Fibroblast of villous mesenchyme (primary cell): ENCODE measurements at regions not wholly inside any gene's neighbourhood (a gene's known extent, or its start where the extent isn't known, plus 50 kb on each side); places are given as distances from the start of the nearest gene placed in this dataset.

Source experiments
- DNase-seq: peaks from one replicate; pipeline ENCODE4 v3.0.0-alpha.2; 2010; ENCODE audit warnings: low read depth
- H3K4me3 ChIP-seq: 2 replicates; pipeline ENCODE4 v1.5.1; 2011; ENCODE audit warnings: low read depth, mild to moderate bottlenecking, low read length
- CTCF ChIP-seq: IDR thresholded peaks from 2 replicates; pipeline ENCODE4 v1.5.1; 2012; ENCODE audit warnings: low read depth, mild to moderate bottlenecking, low read length; ENCODE audit not compliant: insufficient read depth

GRCh38 chr16:27701381-27701780, 151.4 kb downstream of the KATNIP start:
- no peak for TF ChIP-seq CTCF
- no peak for DNase-seq
- no peak overlapping the region for H3K4me3 ChIP-seq

- H3K4me3 ChIP-seq, result no peak overlapping the region
- TF ChIP-seq CTCF, result no peak
- DNase-seq, result no peak
These were observed 153.2 kb downstream of the KATNIP start for GRCh38 chr16:27703121-27703520.

- TF ChIP-seq CTCF, result no peak
- DNase-seq, result peak; percentile 61
- H3K4me3 ChIP-seq, result no peak overlapping the region
These were observed 153.6 kb downstream of the KATNIP start for GRCh38 chr16:27703545-27703944.

- no peak for TF ChIP-seq CTCF
- H3K4me3 ChIP-seq, result no peak overlapping the region
- DNase-seq, result no peak
These were observed 154.3 kb downstream of the KATNIP start for GRCh38 chr16:27704252-27704651.

GRCh38 chr16:27706156-27706865, 156.4 kb downstream of the KATNIP start:
- TF ChIP-seq CTCF, result no peak
- H3K4me3 ChIP-seq, result no peak overlapping the region
- DNase-seq, result no peak

- H3K4me3 ChIP-seq, result no peak overlapping the region
- DNase-seq, result no peak
- no peak for TF ChIP-seq CTCF
These were observed 157.1 kb downstream of the KATNIP start for GRCh38 chr16:27706866-27707685.

GRCh38 chr16:27708651-27709050, 158.7 kb downstream of the KATNIP start:
- no peak overlapping the region for H3K4me3 ChIP-seq
- no peak for DNase-seq
- TF ChIP-seq CTCF, result no peak
